ENCODE measurements at regions not wholly inside any gene's neighbourhood (a gene's known extent, or its start where the extent isn't known, plus 50 kb on each side); places are given as distances from the start of the nearest gene placed in this dataset.

- TF ChIP-seq ZBTB1 (CRISPR knock-in tag; IDR thresholded peaks at IDR 0.05; ENCODE audit: borderline replicate concordance, low read depth): no peak
- TF ChIP-seq KDM4B (IDR thresholded peaks at IDR 0.05; ENCODE audit: borderline replicate concordance in 2 of 2, low read depth in 1 of 2): no peak
Measured at GRCh38 chr15:96582473-96582872, 252.0 kb downstream of the NR2F2 start (continued).

GRCh38 chr15:96583671-96584070 lies 253.2 kb downstream of the NR2F2 start:
- FAIRE-seq: no peak
- no TSS peak for BruUV-seq (replicated peaks)
- CTCF ChIA-PET (ENCODE audit: low intra/inter-chr PET ratio): no interaction called here

More at GRCh38 chr15:96583671-96584070, 253.2 kb downstream of the NR2F2 start:
- Histone ChIP-seq H3K9me3 (replicated peaks; ENCODE audit: control insufficient read depth, insufficient read depth, low read depth, low read length) (no peaks in the 10 kb centered on the region), H3K27me3 (ENCODE audit: control insufficient read depth in 2 of 2, insufficient read depth in 2 of 2, low read length in 2 of 2) (peaks cover 13 to 20% of the 10 kb centered on the region in 2 experiments), H3K27ac (ENCODE audit: extremely low read depth, low read depth, low read length) (no peak overlapping the region), H3K79me2 (ENCODE audit: control insufficient read depth, insufficient read depth, low read length) (no peaks in the 10 kb centered on the region), H4K20me1 (replicated peaks; ENCODE audit: control insufficient read depth, insufficient read depth, low read length) (no peaks in the 10 kb centered on the region), H3K4me1 (replicated peaks in 1 of 2; ENCODE audit: control insufficient read depth in 2 of 2, insufficient read depth in 2 of 2, low read length in 2 of 2) (no peaks in the 10 kb centered on the region; a peak in 1 of 5 replicates), H2AFZ (ENCODE audit: low read depth, low read length) (no peak overlapping the region), H3K9ac (ENCODE audit: insufficient read depth in 1 of 2, low read depth in 2 of 2, low read length in 2 of 2) (no peak overlapping the region), H3K4me3 (no peak overlapping the region), H3K36me3 (ENCODE audit: control insufficient read depth, insufficient read depth, low read length) (no peaks in the 10 kb centered on the region), H3K9me1 (ENCODE audit: control insufficient read depth, insufficient read depth, low read length) (no peaks in the 10 kb centered on the region), H3K4me2 (ENCODE audit: insufficient read depth, low read length) (no peak overlapping the region)
- 4% methylated on average over 2 of the region's 2 CpGs for WGBS (ENCODE audit: insufficient coverage, low coverage, missing lambda C conversion rate)
- no peak for ATAC-seq
- no peak for DNase-seq (ENCODE audit: extremely low read depth in 1 of 4, low spot score in 3 of 4)
- peak in 1 of 2 experiments; percentile 26; a peak in 2 of 4 replicates for TF ChIP-seq RAD21 (CRISPR knock-in tag; conservative IDR thresholded peaks at IDR 0.05 in 1 of 2, IDR thresholded peaks at IDR 0.05 in 1 of 2)
- TF ChIP-seq ZNF280A (IDR thresholded peaks at IDR 0.05; ENCODE audit: low read depth, partially characterized antibody): no peak
- TF ChIP-seq CEBPB (tag; IDR thresholded peaks at IDR 0.05): 0 out of 2 replicates have a peak, but pooled peaks have one; percentile 2
- TF ChIP-seq ZNF41 (CRISPR knock-in tag; conservative IDR thresholded peaks at IDR 0.05): no peak
- TF ChIP-seq BCLAF1 (IDR thresholded peaks at IDR 0.05; ENCODE audit: borderline replicate concordance in 1 of 2, control insufficient read depth in 1 of 2, low read depth in 2 of 2, low read length in 1 of 2): no peak
- TF ChIP-seq KDM4B (IDR thresholded peaks at IDR 0.05; ENCODE audit: borderline replicate concordance in 2 of 2, low read depth in 1 of 2): no peak
- TF ChIP-seq EP400 (IDR thresholded peaks at IDR 0.05): no peak
- no peak for TF ChIP-seq NBN (IDR thresholded peaks at IDR 0.05; ENCODE audit: low read depth)
- TF ChIP-seq, protein P1, sequence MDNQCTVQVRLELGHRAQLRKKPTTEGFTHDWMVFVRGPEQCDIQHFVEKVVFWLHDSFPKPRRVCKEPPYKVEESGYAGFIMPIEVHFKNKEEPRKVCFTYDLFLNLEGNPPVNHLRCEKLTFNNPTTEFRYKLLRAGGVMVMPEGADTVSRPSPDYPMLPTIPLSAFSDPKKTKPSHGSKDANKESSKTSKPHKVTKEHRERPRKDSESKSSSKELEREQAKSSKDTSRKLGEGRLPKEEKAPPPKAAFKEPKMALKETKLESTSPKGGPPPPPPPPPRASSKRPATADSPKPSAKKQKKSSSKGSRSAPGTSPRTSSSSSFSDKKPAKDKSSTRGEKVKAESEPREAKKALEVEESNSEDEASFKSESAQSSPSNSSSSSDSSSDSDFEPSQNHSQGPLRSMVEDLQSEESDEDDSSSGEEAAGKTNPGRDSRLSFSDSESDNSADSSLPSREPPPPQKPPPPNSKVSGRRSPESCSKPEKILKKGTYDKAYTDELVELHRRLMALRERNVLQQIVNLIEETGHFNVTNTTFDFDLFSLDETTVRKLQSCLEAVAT (IDR thresholded peaks at IDR 0.05): no peak
- no peak for TF ChIP-seq ZNF140 (CRISPR knock-in tag; IDR thresholded peaks at IDR 0.05)
- no peak for TF ChIP-seq ZNF830 (CRISPR knock-in tag; IDR thresholded peaks at IDR 0.05)
- intact Hi-C loops (cut with micrococcal nuclease) (loop anchor here (2.0 kb wide), 1 partner anchor 257 kb away; no protein-coding TSS in a partner anchor), in situ Hi-C loops (cut with MboI) (loop anchor here (10.0 kb wide), 1 partner anchor 229 kb away; no protein-coding TSS in a partner anchor)
- POLR2A ChIA-PET: no interaction called here

All from K562 (cell line).